Neural cell (in vitro differentiated cells): ENCODE measurements at regions not wholly inside any gene's neighbourhood (a gene's known extent, or its start where the extent isn't known, plus 50 kb on each side); places are given as distances from the start of the nearest gene placed in this dataset.

Source experiments
- H2AFZ ChIP-seq: fragments of 200-600, 300-800 bp; sonication (generic), shearing (Covaris generic); 2 replicates; pipeline ENCODE4 v1.6.0; 2014; ENCODE audit warnings: low read depth, mild to moderate bottlenecking, antibody characterized with exemption, low read length, moderate library complexity
- H3F3A ChIP-seq: fragments of 200-600 bp; shearing (Covaris generic); 2 replicates; pipeline ENCODE4 v1.6.1; 2016; ENCODE audit warnings: mild to moderate bottlenecking, moderate library complexity, mixed read lengths, antibody characterized with exemption, low read length; ENCODE audit not compliant: insufficient read depth, poor library complexity, severe bottlenecking
- H3K27ac ChIP-seq: fragments of 200-600, 300-800 bp; sonication (generic), shearing (Covaris generic); 2 replicates; pipeline ENCODE4 v1.5.1; 2014; ENCODE audit warnings: mild to moderate bottlenecking, low read length, moderate library complexity
- H3K27me3 ChIP-seq: fragments of 300-800, 200-600 bp; sonication (generic), shearing (Covaris generic); 2 replicates; pipeline ENCODE4 v1.6.0; 2014; ENCODE audit warnings: mild to moderate bottlenecking, low read depth, low read length, moderate library complexity; ENCODE audit not compliant: insufficient read depth
- H3K36me3 ChIP-seq: fragments of 300-800, 200-600 bp; sonication (generic), shearing (Covaris generic); 2 replicates; pipeline ENCODE4 v1.5.1; 2014; ENCODE audit warnings: mild to moderate bottlenecking, antibody characterized with exemption, low read length, moderate library complexity; ENCODE audit not compliant: insufficient read depth
- H3K4me2 ChIP-seq: fragments of 300-800, 200-600 bp; sonication (generic), shearing (Covaris generic); 2 replicates; pipeline ENCODE4 v1.6.0; 2014; ENCODE audit warnings: mild to moderate bottlenecking, low read length
- H3K4me3 ChIP-seq: fragments of 300-800, 200-600 bp; sonication (generic), shearing (Covaris generic); 2 replicates; pipeline ENCODE4 v1.5.1; 2014; ENCODE audit warnings: mild to moderate bottlenecking, low read length, moderate library complexity
- H3K79me2 ChIP-seq: fragments of 200-600 bp; shearing (Covaris generic); replicated peaks from 2 replicates; pipeline ENCODE4 v1.6.0; 2014; ENCODE audit warnings: mild to moderate bottlenecking, low read length, moderate library complexity; ENCODE audit not compliant: insufficient read depth
- H3K9ac ChIP-seq: fragments of 300-800, 200-600 bp; sonication (generic), shearing (Covaris generic); 2 replicates; pipeline ENCODE4 v1.6.1; 2016; ENCODE audit warnings: mild to moderate bottlenecking, low read length, mixed read lengths
- H3K9me2 ChIP-seq: fragments of 200-600 bp; shearing (Covaris generic); 2 replicates; pipeline ENCODE4 v1.6.1; 2016; ENCODE audit warnings: mild to moderate bottlenecking, low read length, mixed read lengths; ENCODE audit not compliant: insufficient read depth
- H3K9me3 ChIP-seq: fragments of 200-600, 300-800 bp; sonication (generic), shearing (Covaris generic); 2 replicates; pipeline ENCODE4 v1.6.1; 2016; ENCODE audit warnings: mild to moderate bottlenecking, mixed run types, low read length, moderate library complexity, mixed read lengths
- H4K20me1 ChIP-seq: fragments of 200-600 bp; shearing (Covaris generic); 2 replicates; pipeline ENCODE4 v1.6.1; 2016; ENCODE audit warnings: mild to moderate bottlenecking, mixed run types; ENCODE audit not compliant: insufficient read depth
- EP300 ChIP-seq: fragments of 450-650 bp; conservative IDR thresholded peaks from 2 replicates; pipeline ENCODE4 v1.6.1; 2014; ENCODE audit warnings: antibody characterized with exemption, mild to moderate bottlenecking, moderate library complexity; ENCODE audit not compliant: poor library complexity, severe bottlenecking
- EZH2 ChIP-seq: fragments of 200-600, 300-800 bp; shearing (Covaris generic), sonication (generic); IDR thresholded peaks from 2 replicates; pipeline ENCODE4 v1.6.1; 2014; ENCODE audit warnings: antibody characterized with exemption, low read length, borderline replicate concordance, mild to moderate bottlenecking; ENCODE audit not compliant: insufficient read depth, poor library complexity, severe bottlenecking
- MXI1 ChIP-seq: fragments of 450-650 bp; conservative IDR thresholded peaks from 2 replicates; pipeline ENCODE4 v1.6.1; 2014; ENCODE audit warnings: antibody characterized with exemption, mild to moderate bottlenecking; ENCODE audit not compliant: poor library complexity, severe bottlenecking
- POLR2AphosphoS5 ChIP-seq: IDR thresholded peaks from 2 replicates; pipeline ENCODE4 v1.6.1; 2012
- RAD21 ChIP-seq: fragments of 450-650 bp; conservative IDR thresholded peaks from 2 replicates; pipeline ENCODE4 v1.6.1; 2014; ENCODE audit warnings: antibody characterized with exemption, mild to moderate bottlenecking, moderate library complexity
- SMC3 ChIP-seq: fragments of 450-650 bp; conservative IDR thresholded peaks from 2 replicates; pipeline ENCODE4 v1.6.1; 2014; ENCODE audit warnings: antibody characterized with exemption, mild to moderate bottlenecking, moderate library complexity; ENCODE audit not compliant: poor library complexity
- TAF1 ChIP-seq: IDR thresholded peaks from 2 replicates; pipeline ENCODE4 v1.6.1; 2012; ENCODE audit warnings: low read depth
- TF ChIP-seq, protein P1 (sequence below): fragments of 450-650 bp; IDR thresholded peaks from 2 replicates; pipeline ENCODE4 v1.5.1; 2014; ENCODE audit warnings: antibody characterized with exemption, mild to moderate bottlenecking, moderate library complexity; ENCODE audit not compliant: poor library complexity, severe bottlenecking
- TF ChIP-seq, protein P2 (sequence below): IDR thresholded peaks from 2 replicates; pipeline ENCODE4 v1.6.1; 2012; ENCODE audit warnings: borderline replicate concordance

DNA sequence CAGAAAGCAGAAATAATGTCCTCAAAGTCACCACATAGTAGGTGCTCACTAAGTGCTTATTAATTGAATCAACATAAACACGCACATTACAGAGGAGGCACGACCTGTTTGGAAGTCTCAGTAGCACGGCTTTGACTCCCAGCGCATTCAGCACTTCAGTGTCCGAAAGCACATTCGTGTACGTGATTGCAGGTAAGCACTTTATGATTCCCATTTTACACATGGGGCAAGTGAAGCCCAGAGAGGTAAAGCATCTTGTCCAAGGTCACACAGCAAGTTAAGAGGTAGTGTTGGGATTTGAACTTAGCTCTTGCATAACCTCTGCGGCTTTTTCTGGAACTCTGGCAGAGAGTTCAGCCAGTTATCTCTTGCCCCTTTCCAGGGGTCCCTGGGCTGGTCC is 85.2 kb upstream of the WNT4 start:
- H3F3A ChIP-seq: no peaks in the 10 kb centered on the region

DNA sequence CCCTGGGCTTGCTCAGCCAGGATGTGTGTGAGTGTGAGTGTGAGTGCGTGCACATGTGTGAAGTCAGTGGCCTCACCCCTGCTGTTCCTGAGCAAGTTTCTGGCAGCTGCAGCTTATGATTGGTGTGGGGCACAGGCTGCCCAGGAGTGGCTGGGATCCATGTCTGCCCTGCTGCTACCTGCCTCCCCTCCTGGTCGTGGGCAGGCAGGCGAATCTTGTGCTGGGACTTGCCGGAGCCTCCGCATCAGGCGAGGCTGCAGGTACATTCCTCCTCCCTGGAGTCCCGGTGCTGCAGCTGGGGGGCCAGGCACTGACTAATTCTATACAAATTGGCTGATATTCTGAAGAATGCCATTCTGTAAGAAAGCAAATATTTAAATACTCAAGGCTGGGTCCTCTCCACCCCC is 85.6 kb upstream of the WNT4 start:
- Histone ChIP-seq H3K27me3 (no peaks in the 10 kb centered on the region), H3F3A (no peaks in the 10 kb centered on the region), H3K79me2 (no peaks in the 10 kb centered on the region), H3K9ac (no peak overlapping the region), H3K27ac (no peak overlapping the region), H4K20me1 (no peaks in the 10 kb centered on the region), H3K4me3 (no peak overlapping the region), H2AFZ (no peak overlapping the region), H3K9me2 (no peaks in the 10 kb centered on the region), H3K4me2 (no peak overlapping the region), H3K36me3 (no peaks in the 10 kb centered on the region), H3K9me3 (no peaks in the 10 kb centered on the region)
- TF ChIP-seq RAD21: no peak
- TF ChIP-seq EZH2: no peak
- no peak for TF ChIP-seq MXI1
- TF ChIP-seq TAF1: no peak
- TF ChIP-seq, protein P1, sequence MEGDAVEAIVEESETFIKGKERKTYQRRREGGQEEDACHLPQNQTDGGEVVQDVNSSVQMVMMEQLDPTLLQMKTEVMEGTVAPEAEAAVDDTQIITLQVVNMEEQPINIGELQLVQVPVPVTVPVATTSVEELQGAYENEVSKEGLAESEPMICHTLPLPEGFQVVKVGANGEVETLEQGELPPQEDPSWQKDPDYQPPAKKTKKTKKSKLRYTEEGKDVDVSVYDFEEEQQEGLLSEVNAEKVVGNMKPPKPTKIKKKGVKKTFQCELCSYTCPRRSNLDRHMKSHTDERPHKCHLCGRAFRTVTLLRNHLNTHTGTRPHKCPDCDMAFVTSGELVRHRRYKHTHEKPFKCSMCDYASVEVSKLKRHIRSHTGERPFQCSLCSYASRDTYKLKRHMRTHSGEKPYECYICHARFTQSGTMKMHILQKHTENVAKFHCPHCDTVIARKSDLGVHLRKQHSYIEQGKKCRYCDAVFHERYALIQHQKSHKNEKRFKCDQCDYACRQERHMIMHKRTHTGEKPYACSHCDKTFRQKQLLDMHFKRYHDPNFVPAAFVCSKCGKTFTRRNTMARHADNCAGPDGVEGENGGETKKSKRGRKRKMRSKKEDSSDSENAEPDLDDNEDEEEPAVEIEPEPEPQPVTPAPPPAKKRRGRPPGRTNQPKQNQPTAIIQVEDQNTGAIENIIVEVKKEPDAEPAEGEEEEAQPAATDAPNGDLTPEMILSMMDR: no peak
- no peak for TF ChIP-seq POLR2AphosphoS5
- TF ChIP-seq EP300: no peak
- no peak for TF ChIP-seq SMC3
- TF ChIP-seq, protein P2, sequence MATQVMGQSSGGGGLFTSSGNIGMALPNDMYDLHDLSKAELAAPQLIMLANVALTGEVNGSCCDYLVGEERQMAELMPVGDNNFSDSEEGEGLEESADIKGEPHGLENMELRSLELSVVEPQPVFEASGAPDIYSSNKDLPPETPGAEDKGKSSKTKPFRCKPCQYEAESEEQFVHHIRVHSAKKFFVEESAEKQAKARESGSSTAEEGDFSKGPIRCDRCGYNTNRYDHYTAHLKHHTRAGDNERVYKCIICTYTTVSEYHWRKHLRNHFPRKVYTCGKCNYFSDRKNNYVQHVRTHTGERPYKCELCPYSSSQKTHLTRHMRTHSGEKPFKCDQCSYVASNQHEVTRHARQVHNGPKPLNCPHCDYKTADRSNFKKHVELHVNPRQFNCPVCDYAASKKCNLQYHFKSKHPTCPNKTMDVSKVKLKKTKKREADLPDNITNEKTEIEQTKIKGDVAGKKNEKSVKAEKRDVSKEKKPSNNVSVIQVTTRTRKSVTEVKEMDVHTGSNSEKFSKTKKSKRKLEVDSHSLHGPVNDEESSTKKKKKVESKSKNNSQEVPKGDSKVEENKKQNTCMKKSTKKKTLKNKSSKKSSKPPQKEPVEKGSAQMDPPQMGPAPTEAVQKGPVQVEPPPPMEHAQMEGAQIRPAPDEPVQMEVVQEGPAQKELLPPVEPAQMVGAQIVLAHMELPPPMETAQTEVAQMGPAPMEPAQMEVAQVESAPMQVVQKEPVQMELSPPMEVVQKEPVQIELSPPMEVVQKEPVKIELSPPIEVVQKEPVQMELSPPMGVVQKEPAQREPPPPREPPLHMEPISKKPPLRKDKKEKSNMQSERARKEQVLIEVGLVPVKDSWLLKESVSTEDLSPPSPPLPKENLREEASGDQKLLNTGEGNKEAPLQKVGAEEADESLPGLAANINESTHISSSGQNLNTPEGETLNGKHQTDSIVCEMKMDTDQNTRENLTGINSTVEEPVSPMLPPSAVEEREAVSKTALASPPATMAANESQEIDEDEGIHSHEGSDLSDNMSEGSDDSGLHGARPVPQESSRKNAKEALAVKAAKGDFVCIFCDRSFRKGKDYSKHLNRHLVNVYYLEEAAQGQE: no peak

More for the DNA sequence above, 85.2 kb upstream of the WNT4 start:
- no peaks in the 10 kb centered on the region for H3K79me2 ChIP-seq
- no peaks in the 10 kb centered on the region for H4K20me1 ChIP-seq
- H3K9me3 ChIP-seq: no peaks in the 10 kb centered on the region
- no peak overlapping the region for H3K27ac ChIP-seq
- H3K4me2 ChIP-seq: no peak overlapping the region
- no peaks in the 10 kb centered on the region for H3K36me3 ChIP-seq
- H2AFZ ChIP-seq: no peak overlapping the region
- no peak overlapping the region for H3K9ac ChIP-seq
- no peaks in the 10 kb centered on the region for H3K9me2 ChIP-seq
- no peak overlapping the region for H3K4me3 ChIP-seq
- TF ChIP-seq TAF1 (no peak), POLR2AphosphoS5 (no peak), MXI1 (no peak), EZH2 (no peak), RAD21 (no peak), EP300 (no peak), SMC3 (no peak)
- TF ChIP-seq, protein P1: no peak
- TF ChIP-seq, protein P2: no peak
- H3K27me3 ChIP-seq: no peaks in the 10 kb centered on the region
